GM23248 (cell line): ENCODE measurements at regions not wholly inside any gene's neighbourhood (a gene's known extent, or its start where the extent isn't known, plus 50 kb on each side); places are given as distances from the start of the nearest gene placed in this dataset.

Experiments used
- DNase-seq: peaks from one replicate; pipeline ENCODE4 v3.0.0-alpha.2; 2015
- H2AFZ ChIP-seq: fragments of 200-600 bp; sonication (generic); 2 replicates; pipeline ENCODE4 v1.6.1; 2016; ENCODE audit warnings: antibody characterized with exemption
- H3F3A ChIP-seq: fragments of 200-600 bp; sonication (generic); 2 replicates; pipeline ENCODE4 v1.6.1; 2016; ENCODE audit warnings: mild to moderate bottlenecking, antibody characterized with exemption, mixed run types; ENCODE audit not compliant: insufficient read depth
- H3K27ac ChIP-seq: fragments of 200-600 bp; sonication (generic); 2 replicates; pipeline ENCODE4 v1.5.1; 2016; ENCODE audit warnings: mild to moderate bottlenecking
- H3K27me3 ChIP-seq: fragments of 200-600 bp; sonication (generic); replicated peaks from 2 replicates; pipeline ENCODE4 v1.6.1; 2016; ENCODE audit warnings: mild to moderate bottlenecking; ENCODE audit not compliant: insufficient read depth
- H3K36me3 ChIP-seq: fragments of 200-600 bp; sonication (generic); 2 replicates; pipeline ENCODE4 v1.6.1; 2016; ENCODE audit warnings: low read depth, mild to moderate bottlenecking
- H3K4me1 ChIP-seq: fragments of 200-600 bp; sonication (generic); 2 replicates; pipeline ENCODE4 v1.6.1; 2016; ENCODE audit warnings: mild to moderate bottlenecking; ENCODE audit not compliant: insufficient read depth
- H3K4me2 ChIP-seq: fragments of 200-600 bp; sonication (generic); one replicate; pipeline ENCODE4 v1.6.1; 2016; ENCODE audit warnings: mild to moderate bottlenecking; ENCODE audit not compliant: unreplicated experiment
- H3K4me3 ChIP-seq: fragments of 200-600 bp; sonication (generic); 2 replicates; pipeline ENCODE4 v1.5.1; 2016; ENCODE audit warnings: mild to moderate bottlenecking
- H3K79me2 ChIP-seq: fragments of 200-600 bp; sonication (generic); 2 replicates; pipeline ENCODE4 v1.6.1; 2016; ENCODE audit warnings: mild to moderate bottlenecking; ENCODE audit not compliant: insufficient read depth
- H3K9ac ChIP-seq: fragments of 200-600 bp; sonication (generic); 2 replicates; pipeline ENCODE4 v1.6.1; 2016; ENCODE audit warnings: mild to moderate bottlenecking
- H3K9me2 ChIP-seq: fragments of 200-600 bp; sonication (generic); 2 replicates; pipeline ENCODE4 v1.6.1; 2016; ENCODE audit warnings: mixed run types, mild to moderate bottlenecking, moderate library complexity; ENCODE audit not compliant: insufficient read depth
- H3K9me3 ChIP-seq: fragments of 200-600 bp; sonication (generic); one replicate; pipeline ENCODE4 v1.6.1; 2017; ENCODE audit warnings: low read depth
- H4K20me1 ChIP-seq: fragments of 200-600 bp; sonication (generic); 2 replicates; pipeline ENCODE4 v1.6.0; 2016; ENCODE audit not compliant: insufficient read depth
- EZH2 ChIP-seq: fragments of 200-600 bp; sonication (generic); IDR thresholded peaks from 2 replicates; pipeline ENCODE4 v1.6.1; 2018; ENCODE audit warnings: antibody characterized with exemption, mild to moderate bottlenecking; ENCODE audit not compliant: insufficient read depth, poor library complexity, severe bottlenecking
- EZH2phosphoT487 ChIP-seq: fragments of 200-600 bp; sonication (generic); IDR thresholded peaks from 2 replicates; pipeline ENCODE4 v1.6.1; 2018; ENCODE audit warnings: antibody characterized with exemption, moderate library complexity, mild to moderate bottlenecking, low read depth; ENCODE audit not compliant: insufficient read depth
- WGBS, 2 experiments: methylation state at CpG; one replicate each; pipeline ENCODE4 v1.1.6; 2015 to 2017; ENCODE audit warnings: low lambda C conversion rate in 2 of 2, low coverage in 1 of 2; ENCODE audit errors: missing lambda C conversion rate in 2 of 2; 5-methylcytosine and 5-hydroxymethylcytosine counted together
- in situ Hi-C: fragments of 300-500 bp; cut with MboI; formaldehyde crosslinking; loops from 2 replicates; pipeline ENCODE4 v1.15.0; 2020

DNA sequence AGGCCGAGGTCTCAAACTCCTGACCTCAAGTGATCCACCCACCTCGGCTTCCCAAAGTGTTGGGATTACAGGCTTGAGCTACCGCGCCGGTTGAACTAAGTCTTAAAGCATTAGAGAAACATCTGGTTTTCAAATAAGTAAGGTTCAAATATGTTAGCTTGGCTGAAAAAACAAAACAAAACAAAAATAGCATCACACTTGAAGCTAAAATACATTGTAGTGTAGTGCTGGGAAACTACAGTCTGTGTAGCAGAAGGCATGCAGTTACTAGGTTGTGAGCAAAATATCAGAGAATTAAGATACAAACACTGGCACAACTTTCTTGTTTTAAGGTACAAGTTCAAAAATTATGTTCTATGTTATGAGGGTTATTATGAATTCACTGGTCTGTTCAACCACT, 224.8 kb upstream of the CHORDC1 start:
- Histone ChIP-seq H3K9ac (no peak overlapping the region), H3K9me2 (no peaks in the 10 kb centered on the region), H3K27me3 (no peaks in the 10 kb centered on the region), H2AFZ (no peak overlapping the region), H3K4me2 (no peak overlapping the region), H3K4me1 (no peaks in the 10 kb centered on the region), H3K27ac (no peak overlapping the region), H3K79me2 (no peaks in the 10 kb centered on the region), H4K20me1 (no peaks in the 10 kb centered on the region), H3K36me3 (no peaks in the 10 kb centered on the region), H3K9me3 (no peaks in the 10 kb centered on the region), H3K4me3 (no peak overlapping the region), H3F3A (no peaks in the 10 kb centered on the region)
- in situ Hi-C loops, result no loop called here
- TF ChIP-seq EZH2 (no peak), EZH2phosphoT487 (no peak)
- DNase-seq, result no peak
- WGBS, 2 experiments, result 5 to 11% methylated on average over 5 of the region's 5 CpGs

DNA sequence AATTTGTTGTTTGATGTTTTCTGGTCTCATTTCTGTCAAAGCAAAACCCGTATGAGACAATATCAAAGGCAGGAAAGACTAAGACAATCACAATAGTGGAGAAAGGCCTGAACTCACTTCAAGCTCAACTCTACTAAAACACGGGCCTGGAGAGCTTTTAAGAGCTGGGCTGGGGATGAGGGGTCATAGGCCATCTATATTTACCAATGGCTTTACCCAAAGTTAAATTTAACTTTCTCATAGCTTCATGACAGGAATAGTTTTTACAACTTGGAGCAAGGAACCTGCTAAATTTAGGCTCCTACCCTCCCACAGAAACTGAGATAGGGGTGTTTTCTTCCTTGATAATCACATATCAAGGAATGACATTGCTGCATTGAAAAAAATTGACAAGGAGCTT, 223.4 kb upstream of the CHORDC1 start:
- Histone ChIP-seq H3K9me2 (no peaks in the 10 kb centered on the region), H3K27me3 (no peaks in the 10 kb centered on the region), H4K20me1 (no peaks in the 10 kb centered on the region), H3F3A (no peaks in the 10 kb centered on the region), H3K9ac (no peak overlapping the region), H3K4me1 (no peaks in the 10 kb centered on the region), H3K4me3 (no peak overlapping the region), H3K79me2 (no peaks in the 10 kb centered on the region), H3K27ac (no peak overlapping the region), H3K36me3 (no peaks in the 10 kb centered on the region), H3K4me2 (no peak overlapping the region), H2AFZ (no peak overlapping the region), H3K9me3 (no peaks in the 10 kb centered on the region)
- in situ Hi-C loops, result no loop called here
- DNase-seq, result no peak
- TF ChIP-seq EZH2, result no peak
- no peak for TF ChIP-seq EZH2phosphoT487
- WGBS, 2 experiments, result 15 to 17% methylated on average over 2 of the region's 2 CpGs

DNA sequence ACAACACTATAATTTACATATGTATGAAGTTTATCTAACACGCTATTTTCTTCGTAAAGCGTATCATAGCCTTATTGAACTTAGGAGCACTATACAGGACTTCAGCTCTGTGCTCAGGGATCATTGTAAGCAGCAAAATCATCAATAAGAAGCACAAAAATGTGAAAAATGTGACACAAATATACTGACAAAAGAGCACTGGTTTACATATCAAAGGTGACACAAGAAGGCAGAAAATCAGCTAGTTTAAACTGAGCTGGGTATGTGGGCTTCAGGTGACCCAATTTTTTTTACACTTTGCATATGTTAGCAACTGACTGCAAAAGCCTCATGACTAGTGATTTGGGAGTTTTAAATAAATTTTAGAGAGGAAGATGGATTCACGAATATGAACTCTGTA, 215.2 kb upstream of the CHORDC1 start:
- Histone ChIP-seq H3F3A (no peaks in the 10 kb centered on the region), H3K36me3 (no peaks in the 10 kb centered on the region), H3K4me2 (no peak overlapping the region), H3K27me3 (no peaks in the 10 kb centered on the region), H3K27ac (no peak overlapping the region), H4K20me1 (no peaks in the 10 kb centered on the region), H2AFZ (no peak overlapping the region), H3K9ac (no peak overlapping the region), H3K9me3 (no peaks in the 10 kb centered on the region), H3K4me3 (no peak overlapping the region), H3K79me2 (no peaks in the 10 kb centered on the region), H3K4me1 (no peaks in the 10 kb centered on the region), H3K9me2 (no peaks in the 10 kb centered on the region)
- DNase-seq, result no peak
- WGBS, 2 experiments, result 56 to 57% methylated on average over 4 of the region's 4 CpGs
- TF ChIP-seq EZH2phosphoT487 (no peak), EZH2 (no peak)
- in situ Hi-C loops, result no loop called here

DNA sequence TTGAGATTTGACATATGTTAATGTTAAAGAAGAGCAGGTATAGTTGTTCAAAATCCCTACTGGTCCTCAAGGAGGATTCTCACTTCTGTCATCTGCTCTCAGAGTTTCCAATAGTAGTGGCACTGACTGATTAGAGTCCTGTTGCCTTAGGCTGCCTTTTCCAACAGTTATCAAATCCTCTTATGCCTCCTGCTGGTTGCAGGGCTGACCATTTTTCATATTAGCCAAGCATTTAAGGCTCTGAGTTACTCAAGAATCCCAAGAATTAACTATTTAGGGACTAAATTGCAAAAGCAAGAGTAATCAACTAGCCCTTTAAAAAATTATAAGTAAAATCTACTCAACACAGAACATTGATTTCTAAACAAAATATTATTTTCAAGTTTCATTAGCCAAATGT, 212.0 kb upstream of the CHORDC1 start:
- no peaks in the 10 kb centered on the region for H3K36me3 ChIP-seq
- no peak overlapping the region for H3K4me2 ChIP-seq
- TF ChIP-seq EZH2 (no peak), EZH2phosphoT487 (no peak)
- H2AFZ ChIP-seq, result no peak overlapping the region
- H4K20me1 ChIP-seq, result no peaks in the 10 kb centered on the region
- H3K9me3 ChIP-seq, result no peaks in the 10 kb centered on the region
- no peak overlapping the region for H3K9ac ChIP-seq
- no peaks in the 10 kb centered on the region for H3K9me2 ChIP-seq
- H3F3A ChIP-seq, result no peaks in the 10 kb centered on the region
- no peaks in the 10 kb centered on the region for H3K27me3 ChIP-seq
- in situ Hi-C loops, result no loop called here
- no peaks in the 10 kb centered on the region for H3K4me1 ChIP-seq
- H3K27ac ChIP-seq, result no peak overlapping the region
- no peaks in the 10 kb centered on the region for H3K79me2 ChIP-seq
- H3K4me3 ChIP-seq, result no peak overlapping the region
- no peak for DNase-seq

DNA sequence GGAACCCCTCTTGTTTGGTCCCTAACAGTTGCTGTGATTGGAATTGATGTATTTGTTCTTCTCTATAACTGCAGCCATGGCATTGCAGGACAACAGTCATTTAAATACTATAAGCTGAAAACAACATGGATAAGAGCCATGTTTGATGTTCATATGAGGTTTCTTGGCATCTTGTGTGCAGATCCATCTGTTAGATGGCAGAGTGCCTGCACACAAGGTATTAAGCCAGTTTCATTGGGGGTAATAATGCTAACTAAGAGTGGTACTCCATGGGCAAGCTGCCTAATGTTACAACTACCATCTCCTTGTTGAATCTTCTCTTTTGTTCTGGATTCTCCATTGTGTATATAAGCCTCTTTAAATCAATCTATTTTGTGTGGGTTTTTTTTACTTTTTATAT, 206.0 kb upstream of the CHORDC1 start:
- Histone ChIP-seq H3K79me2 (no peaks in the 10 kb centered on the region), H3K9me3 (no peaks in the 10 kb centered on the region), H3K27me3 (no peaks in the 10 kb centered on the region), H3K4me2 (no peak overlapping the region), H4K20me1 (no peaks in the 10 kb centered on the region), H3F3A (no peaks in the 10 kb centered on the region), H3K36me3 (no peaks in the 10 kb centered on the region), H3K9ac (no peak overlapping the region), H3K4me3 (no peak overlapping the region), H3K27ac (no peak overlapping the region), H3K4me1 (no peaks in the 10 kb centered on the region), H3K9me2 (no peaks in the 10 kb centered on the region), H2AFZ (no peak overlapping the region)
- in situ Hi-C loops, result no loop called here
- no peak for DNase-seq
- TF ChIP-seq EZH2phosphoT487 (no peak), EZH2 (no peak)
